ENCODE measurements at regions not wholly inside any gene's neighbourhood (a gene's known extent, or its start where the extent isn't known, plus 50 kb on each side); places are given as distances from the start of the nearest gene placed in this dataset.

DNA sequence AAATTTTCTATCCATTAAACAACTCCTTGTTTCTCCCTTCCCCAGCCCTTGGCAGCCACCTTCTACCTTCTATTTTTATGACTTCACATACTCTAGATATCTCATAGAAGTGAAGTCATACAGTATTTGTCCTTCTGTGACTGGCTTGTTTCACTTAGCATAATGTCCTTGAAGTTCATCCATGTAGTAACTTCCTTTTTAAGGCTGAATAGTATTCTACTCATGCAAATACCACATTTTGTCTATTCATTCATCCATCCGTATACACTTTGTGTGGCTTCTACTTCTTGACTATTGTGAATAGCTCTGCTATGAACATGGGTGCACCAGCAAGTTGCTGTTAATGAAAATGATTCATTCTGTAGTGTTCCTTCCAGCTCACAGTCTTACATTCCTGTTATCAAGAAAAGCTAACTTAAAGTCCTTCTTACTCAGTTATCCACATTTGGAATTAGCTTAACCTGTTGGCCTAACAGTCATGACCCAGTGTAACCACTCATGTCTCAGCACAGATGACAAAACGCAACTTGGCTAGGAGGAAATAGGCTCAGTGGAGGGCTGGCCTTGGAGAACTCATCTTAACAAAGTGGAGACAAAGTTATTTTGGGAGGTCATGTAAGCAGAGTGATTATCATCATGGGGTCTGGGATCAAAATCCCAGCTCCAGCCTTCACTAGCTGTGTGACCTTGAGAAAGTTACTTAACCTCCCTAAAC is 129.7 kb upstream of the MAP3K1 start:
- Histone ChIP-seq H3K9me3 (ENCODE audit: control insufficient read depth, low read depth, low read length) (no peaks in the 10 kb centered on the region), H3K4me1 (ENCODE audit: control insufficient read depth, insufficient read depth, low read length) (no peaks in the 10 kb centered on the region), H3K4me3 (ENCODE audit: low read length) (no peak overlapping the region), H3K36me3 (ENCODE audit: control insufficient read depth, insufficient read depth, low read length) (no peaks in the 10 kb centered on the region), H3K27ac (ENCODE audit: low read length) (no peak overlapping the region), H3K27me3 (ENCODE audit: control insufficient read depth, insufficient read depth, low read length) (no peaks in the 10 kb centered on the region)
- no CpG with 5 or more reads among the region's 2 CpGs for WGBS (ENCODE audit: insufficient coverage, low lambda C conversion rate)
- no peak for DNase-seq

DNA sequence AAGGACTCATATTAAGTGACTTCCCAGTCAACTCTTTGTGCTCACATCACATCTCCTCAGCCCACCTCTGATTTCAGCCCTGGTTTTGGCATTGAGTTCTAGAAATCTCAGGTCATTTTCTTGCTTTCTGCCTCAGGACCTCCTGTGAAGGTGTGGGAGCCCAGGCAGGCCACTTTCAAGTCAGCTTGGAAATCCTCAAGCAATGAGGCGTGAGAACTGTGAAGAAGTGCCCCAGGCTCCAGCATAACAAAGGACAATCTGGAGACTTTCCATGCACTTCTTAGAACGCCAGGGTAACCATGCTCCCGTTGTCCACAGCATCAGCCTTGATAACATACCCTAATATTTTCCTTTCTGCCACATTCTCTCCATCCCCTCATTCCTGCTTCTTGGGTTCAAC is 131.2 kb upstream of the MAP3K1 start:
- H3K4me1 ChIP-seq (ENCODE audit: control insufficient read depth, insufficient read depth, low read length) = no peaks in the 10 kb centered on the region
- H3K9me3 ChIP-seq (ENCODE audit: control insufficient read depth, low read depth, low read length) = no peaks in the 10 kb centered on the region
- no peak overlapping the region for H3K4me3 ChIP-seq (ENCODE audit: low read length)
- H3K27ac ChIP-seq (ENCODE audit: low read length) = no peak overlapping the region
- 90% methylated on average over 2 of the region's 3 CpGs for WGBS (ENCODE audit: insufficient coverage, low lambda C conversion rate)
- no peaks in the 10 kb centered on the region for H3K27me3 ChIP-seq (ENCODE audit: control insufficient read depth, insufficient read depth, low read length)
- no peaks in the 10 kb centered on the region for H3K36me3 ChIP-seq (ENCODE audit: control insufficient read depth, insufficient read depth, low read length)
- no peak for DNase-seq

DNA sequence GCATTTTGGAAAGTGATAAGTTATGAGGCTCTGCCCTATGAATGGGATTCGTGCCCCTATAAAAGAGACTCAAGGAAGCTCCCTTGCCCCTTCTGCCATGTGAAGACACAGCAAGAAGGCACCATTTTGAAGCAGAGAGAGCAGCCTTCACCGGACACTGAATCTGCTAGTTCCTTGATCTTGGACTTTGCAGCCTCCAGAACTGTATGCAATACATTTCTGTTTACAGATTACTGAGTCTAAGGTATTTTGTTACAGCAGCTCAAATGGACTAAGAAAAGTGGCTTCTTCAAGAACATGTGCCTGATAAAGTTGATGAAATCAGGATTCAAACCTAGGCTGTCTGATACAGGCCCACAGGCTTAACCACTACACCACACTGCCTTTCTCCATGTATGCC is 131.6 kb upstream of the MAP3K1 start:
- no peaks in the 10 kb centered on the region for H3K4me1 ChIP-seq (ENCODE audit: control insufficient read depth, insufficient read depth, low read length)
- no peaks in the 10 kb centered on the region for H3K27me3 ChIP-seq (ENCODE audit: control insufficient read depth, insufficient read depth, low read length)
- H3K27ac ChIP-seq (ENCODE audit: low read length) = no peak overlapping the region
- no CpG with 5 or more reads among the region's 2 CpGs for WGBS (ENCODE audit: insufficient coverage, low lambda C conversion rate)
- DNase-seq = no peak
- no peaks in the 10 kb centered on the region for H3K36me3 ChIP-seq (ENCODE audit: control insufficient read depth, insufficient read depth, low read length)
- H3K9me3 ChIP-seq (ENCODE audit: control insufficient read depth, low read depth, low read length) = no peaks in the 10 kb centered on the region
- H3K4me3 ChIP-seq (ENCODE audit: low read length) = no peak overlapping the region

DNA sequence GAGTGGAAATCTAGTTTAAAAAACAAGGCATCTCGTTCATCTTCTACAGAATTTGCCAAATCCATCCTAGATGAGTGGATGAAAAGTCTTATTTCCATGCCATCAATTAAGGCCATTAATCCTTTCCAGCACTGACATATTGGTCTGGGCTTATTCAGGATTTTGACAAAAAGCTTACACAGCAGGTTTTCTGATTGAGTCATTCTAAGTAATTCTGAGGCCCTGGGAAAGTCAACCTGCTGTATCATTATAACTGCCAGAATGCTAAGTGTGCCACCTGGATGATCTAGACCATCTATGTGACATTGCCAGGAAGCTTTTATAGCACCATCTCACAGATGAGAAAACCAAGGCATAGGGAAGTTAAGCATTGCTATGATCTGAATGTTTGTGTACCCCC is 132.1 kb upstream of the MAP3K1 start:
- H3K27me3 ChIP-seq (ENCODE audit: control insufficient read depth, insufficient read depth, low read length) = no peaks in the 10 kb centered on the region
- no peak overlapping the region for H3K27ac ChIP-seq (ENCODE audit: low read length)
- DNase-seq = no peak
- no peak overlapping the region for H3K4me3 ChIP-seq (ENCODE audit: low read length)
- no peaks in the 10 kb centered on the region for H3K9me3 ChIP-seq (ENCODE audit: control insufficient read depth, low read depth, low read length)
- H3K36me3 ChIP-seq (ENCODE audit: control insufficient read depth, insufficient read depth, low read length) = no peaks in the 10 kb centered on the region
- no CpG with 5 or more reads among the region's 1 CpG for WGBS (ENCODE audit: insufficient coverage, low lambda C conversion rate)
- no peaks in the 10 kb centered on the region for H3K4me1 ChIP-seq (ENCODE audit: control insufficient read depth, insufficient read depth, low read length)

DNA sequence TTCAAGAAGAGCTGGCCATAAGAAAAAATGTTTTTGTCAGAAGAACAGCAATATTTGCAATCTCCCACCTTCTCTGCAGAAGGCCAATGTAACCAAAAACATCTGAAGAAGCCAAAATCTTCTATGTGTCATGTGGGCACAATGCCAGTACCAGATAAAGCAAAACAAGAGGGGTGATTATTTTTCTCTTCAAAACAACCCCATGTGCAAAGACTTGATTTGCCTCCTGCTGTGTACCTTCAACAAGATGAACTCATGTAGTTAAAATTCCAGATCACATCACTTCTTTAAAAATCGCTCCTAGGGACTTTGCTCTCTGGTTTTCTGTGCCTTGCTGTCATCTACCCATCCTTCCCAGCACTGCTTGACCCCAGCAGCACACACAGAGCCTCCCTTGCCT is 134.0 kb upstream of the MAP3K1 start:
- Histone ChIP-seq H3K27ac (ENCODE audit: low read length) (no peak overlapping the region), H3K4me3 (ENCODE audit: low read length) (no peak overlapping the region), H3K9me3 (ENCODE audit: control insufficient read depth, low read depth, low read length) (no peaks in the 10 kb centered on the region), H3K36me3 (ENCODE audit: control insufficient read depth, insufficient read depth, low read length) (no peaks in the 10 kb centered on the region), H3K27me3 (ENCODE audit: control insufficient read depth, insufficient read depth, low read length) (no peaks in the 10 kb centered on the region), H3K4me1 (ENCODE audit: control insufficient read depth, insufficient read depth, low read length) (peaks cover 7% of the 10 kb centered on the region)
- no CpG with 5 or more reads among the region's 1 CpG for WGBS (ENCODE audit: insufficient coverage, low lambda C conversion rate)
- DNase-seq = no peak

DNA sequence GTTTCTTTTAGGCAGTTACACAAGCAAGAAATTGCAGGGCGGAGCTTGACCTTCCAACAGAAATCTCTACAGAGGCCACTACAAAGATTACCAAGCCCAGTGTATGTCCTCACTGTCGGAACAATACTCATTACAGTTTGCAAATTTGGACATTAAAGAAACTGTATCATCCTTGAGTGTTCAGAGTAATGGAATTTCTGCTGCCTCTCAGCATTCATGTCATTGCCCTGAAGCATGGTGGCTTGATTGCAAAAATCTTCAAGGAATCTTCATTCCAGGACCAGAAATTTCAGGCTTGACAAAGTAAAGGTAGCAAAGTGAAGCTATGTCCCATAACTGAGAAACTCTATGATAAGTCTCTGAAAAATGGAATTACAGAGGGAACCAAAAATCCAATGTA is 134.6 kb upstream of the MAP3K1 start:
- no CpG with 5 or more reads among the region's 2 CpGs for WGBS (ENCODE audit: insufficient coverage, low lambda C conversion rate)
- Histone ChIP-seq H3K36me3 (ENCODE audit: control insufficient read depth, insufficient read depth, low read length) (no peaks in the 10 kb centered on the region), H3K27me3 (ENCODE audit: control insufficient read depth, insufficient read depth, low read length) (no peaks in the 10 kb centered on the region), H3K4me3 (ENCODE audit: low read length) (no peak overlapping the region), H3K4me1 (ENCODE audit: control insufficient read depth, insufficient read depth, low read length) (peaks cover 11% of the 10 kb centered on the region), H3K27ac (ENCODE audit: low read length) (no peak overlapping the region), H3K9me3 (ENCODE audit: control insufficient read depth, low read depth, low read length) (no peaks in the 10 kb centered on the region)
- DNase-seq = no peak

DNA sequence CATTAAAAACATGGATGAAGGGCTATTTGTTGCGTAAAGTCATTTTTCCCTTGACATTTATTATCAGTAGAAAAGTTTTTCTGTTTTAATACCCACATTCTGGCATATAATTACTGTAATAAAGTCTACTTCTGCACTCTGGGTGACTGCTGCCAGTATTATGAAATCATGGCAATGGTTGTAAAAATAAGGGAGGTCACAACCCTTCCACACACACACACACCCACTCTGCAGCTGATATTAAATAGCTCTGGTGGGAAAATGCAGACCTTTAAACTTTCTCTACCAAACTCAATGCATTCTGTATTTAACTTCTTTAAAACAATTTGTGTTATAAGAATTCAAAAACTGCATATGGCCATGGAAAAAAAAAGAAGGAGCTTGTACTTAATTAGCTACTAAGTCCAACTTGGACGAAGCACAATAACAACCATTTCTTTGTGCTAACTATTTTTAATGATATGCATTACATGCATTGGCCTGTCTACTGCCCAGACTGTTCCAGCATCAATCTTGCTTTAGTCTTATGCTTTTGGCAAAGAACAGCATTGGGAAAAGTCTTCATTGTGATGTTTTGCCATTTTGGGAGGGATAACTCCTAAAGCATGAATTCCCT is 137.6 kb upstream of the MAP3K1 start:
- H3K9me3 ChIP-seq (ENCODE audit: control insufficient read depth, low read depth, low read length) = no peaks in the 10 kb centered on the region
- DNase-seq = peak; percentile 48 to 76
- peak overlapping the region; percentile 9 for H3K27ac ChIP-seq (ENCODE audit: low read length)
- no peak overlapping the region for H3K4me3 ChIP-seq (ENCODE audit: low read length)
- H3K36me3 ChIP-seq (ENCODE audit: control insufficient read depth, insufficient read depth, low read length) = no peaks in the 10 kb centered on the region
- H3K27me3 ChIP-seq (ENCODE audit: control insufficient read depth, insufficient read depth, low read length) = no peaks in the 10 kb centered on the region
- peaks cover 14% of the 10 kb centered on the region for H3K4me1 ChIP-seq (ENCODE audit: control insufficient read depth, insufficient read depth, low read length)
- WGBS (ENCODE audit: insufficient coverage, low lambda C conversion rate) = no CpG with 5 or more reads among the region's 2 CpGs

DNA sequence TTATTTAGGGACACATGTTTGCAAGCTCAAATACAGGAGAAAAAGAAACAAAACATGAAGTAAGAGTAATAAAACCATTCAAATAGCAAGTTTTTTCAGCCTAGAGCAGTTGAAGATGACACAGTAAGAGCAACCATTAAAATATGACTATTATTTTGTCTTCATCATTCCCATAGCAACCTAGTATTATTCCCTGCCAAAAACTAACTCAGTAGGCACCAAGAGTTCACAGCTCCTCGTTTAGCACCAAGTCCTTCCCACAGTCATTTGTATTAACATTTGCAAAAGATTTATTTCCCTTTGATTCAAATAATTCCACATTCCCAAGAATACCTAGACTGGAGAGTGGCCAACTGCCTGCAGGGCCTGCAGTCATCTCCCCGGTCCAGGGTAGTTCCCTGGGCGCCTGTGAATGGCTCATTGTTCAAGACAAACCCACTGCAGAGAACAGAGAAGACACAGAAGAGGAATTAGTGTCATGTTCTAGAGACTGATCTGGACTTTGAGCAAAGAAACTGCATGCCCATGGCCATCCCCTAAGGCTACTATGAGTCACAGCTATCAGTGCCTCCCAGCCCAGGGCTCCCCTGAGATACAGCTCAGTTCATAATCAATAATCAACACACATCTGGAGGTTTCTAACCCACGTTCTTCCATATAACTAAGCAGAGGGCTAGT is 139.1 kb upstream of the MAP3K1 start:
- H3K9me3 ChIP-seq (ENCODE audit: control insufficient read depth, low read depth, low read length) = no peaks in the 10 kb centered on the region
- H3K27me3 ChIP-seq (ENCODE audit: control insufficient read depth, insufficient read depth, low read length) = no peaks in the 10 kb centered on the region
- DNase-seq = peak; percentile 38 to 68
- WGBS (ENCODE audit: insufficient coverage, low lambda C conversion rate) = no CpG with 5 or more reads among the region's 4 CpGs
- no peaks in the 10 kb centered on the region for H3K36me3 ChIP-seq (ENCODE audit: control insufficient read depth, insufficient read depth, low read length)
- H3K4me3 ChIP-seq (ENCODE audit: low read length) = no peak overlapping the region
- peaks cover 14% of the 10 kb centered on the region for H3K4me1 ChIP-seq (ENCODE audit: control insufficient read depth, insufficient read depth, low read length)
- peak overlapping the region; percentile 55 for H3K27ac ChIP-seq (ENCODE audit: low read length)

DNA sequence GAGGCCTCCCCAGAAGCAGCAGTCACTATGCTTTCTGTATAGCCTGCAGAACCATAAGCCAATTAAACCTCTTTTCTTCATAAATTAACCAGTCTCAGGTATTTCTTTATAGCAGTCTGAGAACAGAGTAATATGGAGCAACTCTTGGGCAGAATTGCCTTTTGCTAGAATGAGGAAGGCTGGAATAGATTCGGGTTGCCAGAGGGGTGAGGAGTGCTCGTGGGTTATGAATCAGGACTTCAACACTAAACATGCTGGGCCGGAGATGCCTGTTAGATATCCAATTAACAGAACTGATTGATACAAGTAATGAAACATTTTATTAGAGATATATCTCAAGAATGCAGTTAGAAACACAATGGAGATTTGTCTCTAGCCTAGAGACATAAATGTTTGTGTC is 140.9 kb upstream of the MAP3K1 start:
- DNase-seq = no peak
- Histone ChIP-seq H3K4me1 (ENCODE audit: control insufficient read depth, insufficient read depth, low read length) (peaks cover 27% of the 10 kb centered on the region), H3K4me3 (ENCODE audit: low read length) (no peak overlapping the region), H3K36me3 (ENCODE audit: control insufficient read depth, insufficient read depth, low read length) (no peaks in the 10 kb centered on the region), H3K27me3 (ENCODE audit: control insufficient read depth, insufficient read depth, low read length) (no peaks in the 10 kb centered on the region), H3K9me3 (ENCODE audit: control insufficient read depth, low read depth, low read length) (no peaks in the 10 kb centered on the region), H3K27ac (ENCODE audit: low read length) (no peak overlapping the region)
- 100% methylated on average over 1 of the region's 3 CpGs for WGBS (ENCODE audit: insufficient coverage, low lambda C conversion rate)

DNA sequence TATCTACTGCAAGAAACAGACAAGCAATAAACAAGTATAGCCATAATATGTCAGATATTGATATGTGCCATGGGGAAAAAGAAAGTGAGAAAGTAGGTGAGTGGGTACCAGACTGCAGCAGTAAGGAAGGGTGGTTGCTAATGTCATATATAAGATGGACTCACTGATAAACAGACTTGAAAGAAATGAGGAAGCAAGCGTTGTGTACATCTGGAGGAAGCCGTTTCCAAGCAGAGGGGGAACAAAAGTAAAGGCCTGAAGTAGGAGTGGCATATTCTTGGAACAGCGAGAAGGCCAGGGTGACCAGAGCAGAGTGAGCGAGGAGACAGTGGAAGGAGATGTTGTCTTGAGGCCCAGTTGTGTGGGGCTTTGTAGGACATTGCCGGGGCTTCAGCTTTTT is 142.2 kb upstream of the MAP3K1 start:
- Histone ChIP-seq H3K27me3 (ENCODE audit: control insufficient read depth, insufficient read depth, low read length) (no peaks in the 10 kb centered on the region), H3K27ac (ENCODE audit: low read length) (no peak overlapping the region), H3K4me3 (ENCODE audit: low read length) (no peak overlapping the region), H3K36me3 (ENCODE audit: control insufficient read depth, insufficient read depth, low read length) (no peaks in the 10 kb centered on the region), H3K4me1 (ENCODE audit: control insufficient read depth, insufficient read depth, low read length) (peaks cover 34% of the 10 kb centered on the region), H3K9me3 (ENCODE audit: control insufficient read depth, low read depth, low read length) (no peaks in the 10 kb centered on the region)
- WGBS (ENCODE audit: insufficient coverage, low lambda C conversion rate) = no CpG with 5 or more reads among the region's 5 CpGs
- DNase-seq = no peak
